Stimulated activated CD4-positive, alpha-beta T cell treated with anti-CD3 and anti-CD28 coated beads, Interleukin-1b, Interleukin-23, amount 100 ng/mL, for 1 hour (primary cell): ENCODE measurements at regions not wholly inside any gene's neighbourhood (a gene's known extent, or its start where the extent isn't known, plus 50 kb on each side); places are given as distances from the start of the nearest gene placed in this dataset.
"Not testable (repeated sequence)": the region's sequence is repeated elsewhere in the genome, so short reads cannot be mapped to it uniquely, and the experiment has no call there.

Experiments
- DNase-seq, 2 donors: peaks; one replicate each; pipeline ENCODE4 v3.0.0-alpha.2; 2020; ENCODE audit warnings: low read depth in 2 of 2

DNA sequence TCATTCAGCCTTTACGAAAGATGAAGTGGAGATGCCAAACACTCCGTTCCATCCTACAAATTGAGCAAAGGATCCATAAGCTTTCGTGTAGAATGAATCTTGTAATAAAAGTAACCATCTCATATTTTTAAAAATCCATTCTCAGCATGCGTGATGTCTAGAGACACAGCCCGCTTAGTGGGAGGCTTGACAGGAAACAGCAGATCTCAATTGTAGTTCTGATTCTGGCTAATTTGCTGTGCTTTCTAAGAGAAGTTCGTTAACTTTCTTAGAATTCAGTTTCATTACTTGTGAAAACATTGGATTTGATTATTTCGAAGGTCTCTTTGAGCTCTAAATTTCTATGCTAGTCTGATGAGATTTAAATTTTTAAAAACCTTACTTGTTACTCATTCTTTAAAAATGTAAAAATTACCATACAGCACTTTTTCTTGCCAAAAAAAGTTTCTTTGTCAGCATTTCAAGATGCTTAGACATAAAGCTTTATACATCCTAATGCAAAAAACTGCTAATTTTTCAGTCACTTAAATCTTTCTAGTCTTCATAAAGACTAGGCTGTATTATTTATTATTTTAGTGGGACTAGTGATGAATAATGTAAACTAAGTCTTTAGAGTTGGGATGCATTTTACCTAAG is 66.9 kb upstream of the NEIL3 start:
- DNase-seq, result no peak

DNA sequence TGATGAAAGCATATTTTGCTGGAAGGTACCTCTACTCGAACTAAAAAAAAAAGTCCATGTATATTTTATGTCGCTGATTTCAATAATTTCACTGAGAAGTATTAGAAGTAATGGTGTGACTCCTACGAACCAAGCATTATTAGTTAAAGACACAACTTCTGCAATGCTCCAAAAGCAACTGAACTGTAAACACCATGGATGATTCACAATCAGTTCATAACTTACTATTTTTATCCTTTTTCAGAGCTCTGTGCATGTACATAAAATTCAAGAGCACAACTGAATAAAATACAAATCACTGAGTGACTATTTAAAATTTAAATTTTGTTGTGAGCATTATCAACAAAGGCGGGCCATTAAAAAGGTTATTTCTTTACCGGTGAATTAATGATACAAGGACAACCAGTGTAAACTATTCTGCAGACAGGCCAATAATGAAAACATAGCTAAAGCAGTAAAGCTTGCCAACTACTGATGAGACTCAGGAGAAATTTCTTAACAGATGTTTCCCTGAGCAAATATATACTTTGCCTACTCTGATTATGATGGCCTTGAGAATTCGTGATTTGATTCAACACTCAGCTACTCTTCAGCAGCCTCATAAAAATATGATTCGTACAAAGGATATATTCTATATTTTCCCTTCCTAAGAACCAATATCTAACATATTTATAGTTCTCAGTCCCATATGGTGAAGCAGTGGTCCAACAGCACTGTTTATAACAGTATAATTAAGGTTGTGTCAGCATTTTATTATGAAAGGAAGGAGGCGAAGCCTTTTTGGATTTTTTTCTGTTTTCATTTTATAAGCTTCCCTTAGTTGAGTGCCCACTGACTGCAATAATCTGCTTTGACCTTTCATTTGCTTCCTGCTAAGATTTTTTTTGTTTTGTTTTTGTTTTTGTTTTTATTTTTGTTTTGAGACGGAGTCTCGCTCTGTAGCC is 62.8 kb upstream of the NEIL3 start:
- DNase-seq, result no peak

DNA sequence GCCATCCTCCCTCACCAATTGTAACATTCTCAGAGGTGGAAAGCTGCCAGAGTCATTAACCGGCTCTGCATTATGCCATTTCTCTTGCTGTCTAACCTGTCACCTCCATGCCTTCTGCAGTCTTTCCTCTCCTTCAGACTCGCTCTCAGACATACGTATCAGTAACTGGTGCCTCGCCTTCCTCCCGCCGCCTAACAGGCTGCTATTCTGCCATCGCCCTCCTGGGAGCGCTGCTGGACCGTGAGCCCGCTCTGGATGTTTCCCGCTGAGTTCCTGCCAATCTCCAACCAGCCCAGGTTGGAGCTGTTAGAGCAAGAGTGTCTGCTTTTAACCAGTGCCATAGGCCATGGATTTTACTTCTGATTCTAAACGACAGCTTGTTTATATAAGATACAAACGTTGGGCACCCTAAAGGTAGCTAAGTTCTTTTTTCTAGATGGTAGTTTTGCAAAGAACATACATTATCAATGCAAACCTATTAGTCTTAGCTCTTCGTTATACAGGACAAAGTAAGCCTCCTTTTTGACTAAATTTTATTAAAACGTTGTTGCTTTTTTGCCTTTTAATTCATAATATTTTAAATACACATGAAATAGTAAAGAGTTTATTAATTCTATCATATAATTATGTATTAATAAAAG is 59.5 kb upstream of the NEIL3 start:
- DNase-seq, result peak; percentile 11 to 21

DNA sequence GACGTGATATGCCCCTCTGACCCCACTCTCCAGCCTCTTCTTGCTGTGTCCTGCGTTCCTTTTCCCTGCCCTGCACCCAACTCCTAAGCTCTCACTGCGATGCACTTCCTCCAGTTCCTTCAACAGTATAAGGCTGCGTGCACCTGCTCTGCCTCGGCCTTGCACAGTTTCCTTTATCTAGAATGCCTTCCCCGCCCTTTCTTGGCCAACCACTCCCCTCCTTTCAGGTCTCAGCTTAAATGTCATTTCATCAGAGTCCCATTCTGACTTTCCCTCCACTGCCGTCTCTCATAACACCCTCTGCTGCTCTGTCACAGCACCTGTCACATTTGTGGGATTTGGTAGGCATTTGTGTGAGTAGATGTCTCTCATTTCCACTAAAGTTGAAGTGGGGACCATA is 58.4 kb upstream of the NEIL3 start:
- DNase-seq, result no peak

DNA sequence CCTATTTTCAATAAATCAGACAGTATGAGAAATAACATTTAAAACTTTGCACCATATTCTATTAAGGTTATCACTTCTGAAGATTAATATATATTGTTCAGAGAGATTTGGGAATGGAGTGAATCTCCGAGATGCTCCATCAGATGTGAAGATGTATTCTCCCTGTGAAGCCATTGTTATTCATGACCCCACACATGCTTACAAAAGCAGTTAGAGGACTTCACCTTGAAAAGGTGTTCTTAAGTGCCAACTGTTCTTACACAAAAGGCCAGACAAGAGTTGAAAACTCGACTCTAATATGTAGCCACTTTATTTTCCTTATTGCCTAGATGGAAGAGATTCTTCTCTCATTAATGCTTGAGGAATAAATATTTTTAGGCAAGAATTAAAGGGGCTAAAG is 54.3 kb upstream of the NEIL3 start:
- DNase-seq, result no peak

DNA sequence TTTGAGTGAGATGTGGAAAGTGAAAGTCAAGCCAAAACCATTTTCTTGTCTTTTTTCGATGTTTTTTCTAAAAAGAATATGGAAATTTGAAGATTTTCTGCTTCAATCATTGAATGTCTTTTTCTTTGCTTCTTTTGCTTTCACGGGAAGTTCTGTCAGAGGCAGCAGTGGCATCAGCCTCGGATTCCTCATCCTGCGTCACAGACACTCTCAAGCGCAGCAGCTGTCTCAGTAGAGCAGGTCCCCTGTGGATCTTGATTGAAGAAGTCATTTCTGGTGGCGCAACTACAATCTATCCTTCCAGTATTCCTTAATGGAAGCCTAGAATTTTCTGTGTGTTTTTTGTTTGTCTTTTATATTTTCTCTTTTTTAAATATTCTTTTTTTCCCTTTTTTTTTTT is 52.7 kb upstream of the NEIL3 start:
- DNase-seq, result no peak

DNA sequence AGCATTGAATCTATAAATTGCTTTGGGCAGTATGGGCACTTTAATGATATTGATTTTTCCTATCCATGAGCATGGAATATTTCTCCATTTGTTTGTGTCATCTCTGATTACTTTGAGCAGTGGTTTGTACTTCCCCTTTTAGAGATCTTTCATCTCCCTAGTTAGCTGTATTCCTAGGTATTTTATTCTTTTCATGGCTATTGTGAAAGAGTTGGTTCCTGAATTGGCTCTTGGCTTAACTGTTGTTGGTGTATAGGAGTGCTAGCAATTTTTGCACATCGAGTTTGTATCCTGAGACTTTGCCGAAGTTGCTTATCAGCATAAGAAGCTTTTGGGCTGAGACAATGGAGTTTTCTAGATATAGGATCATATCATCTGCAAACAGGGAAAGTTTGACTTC is 50.2 kb upstream of the NEIL3 start:
- DNase-seq, result not testable (repeated sequence)
